H9 (cell line): ENCODE measurements at regions not wholly inside any gene's neighbourhood (a gene's known extent, or its start where the extent isn't known, plus 50 kb on each side); places are given as distances from the start of the nearest gene placed in this dataset.

ENCODE experiments used
- DNase-seq: peaks from one replicate; pipeline ENCODE4 v3.0.0-alpha.2; 2017
- H2AFZ ChIP-seq: one replicate; pipeline ENCODE4 v1.6.1; 2013; ENCODE audit warnings: mild to moderate bottlenecking, low read length, control low read depth, moderate library complexity
- H2AK5ac ChIP-seq: 2 replicates; pipeline ENCODE4 v1.6.1; 2013; ENCODE audit warnings: low read length, control low read depth, mixed read lengths; ENCODE audit not compliant: insufficient read length
- H2BK120ac ChIP-seq: one replicate; pipeline ENCODE4 v1.6.1; 2013; ENCODE audit warnings: low read depth, mild to moderate bottlenecking, low read length, control low read depth, inconsistent platforms; ENCODE audit not compliant: poor library complexity, severe bottlenecking
- H2BK12ac ChIP-seq: 2 replicates; pipeline ENCODE4 v1.6.1; 2013; ENCODE audit warnings: low read length, control low read depth, mixed read lengths, low read depth; ENCODE audit not compliant: insufficient read length
- H2BK15ac ChIP-seq: 2 replicates; pipeline ENCODE4 v1.6.1; 2013; ENCODE audit warnings: low read depth, low read length, control low read depth
- H2BK20ac ChIP-seq: one replicate; pipeline ENCODE4 v1.6.1; 2013; ENCODE audit warnings: low read depth, mild to moderate bottlenecking, low read length, control low read depth, inconsistent platforms; ENCODE audit not compliant: poor library complexity, severe bottlenecking
- H2BK5ac ChIP-seq: 2 replicates; pipeline ENCODE4 v1.6.1; 2013; ENCODE audit warnings: low read length, control low read depth, mixed read lengths; ENCODE audit not compliant: insufficient read length
- H3K14ac ChIP-seq: 2 replicates; pipeline ENCODE4 v1.6.1; 2013; ENCODE audit warnings: low read length, control low read depth; ENCODE audit not compliant: insufficient read depth
- H3K18ac ChIP-seq: 2 replicates; pipeline ENCODE4 v1.6.1; 2013; ENCODE audit warnings: low read depth, mild to moderate bottlenecking, mixed read lengths, low read length, control low read depth; ENCODE audit not compliant: insufficient read length
- H3K23ac ChIP-seq: 2 replicates; pipeline ENCODE4 v1.6.1; 2013; ENCODE audit warnings: low read length, control low read depth, mixed read lengths, low read depth; ENCODE audit not compliant: insufficient read length
- H3K23me2 ChIP-seq: 2 replicates; pipeline ENCODE4 v1.6.1; 2013; ENCODE audit warnings: low read depth, mild to moderate bottlenecking, mixed read lengths, low read length, control low read depth; ENCODE audit not compliant: insufficient read length, poor library complexity, severe bottlenecking
- H3K27ac ChIP-seq: 2 replicates; pipeline ENCODE4 v1.5.1; 2013; ENCODE audit warnings: low read length, control low read depth, mixed read lengths, low read depth; ENCODE audit not compliant: insufficient read length
- H3K27me3 ChIP-seq: 2 replicates; pipeline ENCODE4 v1.6.1; 2013; ENCODE audit warnings: low read length, control low read depth, inconsistent platforms; ENCODE audit not compliant: insufficient read depth
- H3K4ac ChIP-seq: 2 replicates; pipeline ENCODE4 v1.6.1; 2013; ENCODE audit warnings: low read depth, mild to moderate bottlenecking, control low read depth, inconsistent platforms, low read length, moderate library complexity
- H3K4me1 ChIP-seq: 2 replicates; pipeline ENCODE4 v1.6.1; 2013; ENCODE audit warnings: low read length, control low read depth, inconsistent platforms; ENCODE audit not compliant: insufficient read depth
- H3K4me2 ChIP-seq: 2 replicates; pipeline ENCODE4 v1.6.1; 2013; ENCODE audit warnings: low read length, control low read depth, mixed read lengths; ENCODE audit not compliant: insufficient read length, insufficient read depth
- H3K56ac ChIP-seq: 2 replicates; pipeline ENCODE4 v1.6.1; 2013; ENCODE audit warnings: low read depth, mild to moderate bottlenecking, mixed read lengths, low read length, control low read depth; ENCODE audit not compliant: insufficient read length
- H3K79me1 ChIP-seq: 2 replicates; pipeline ENCODE4 v1.6.1; 2013; ENCODE audit warnings: low read depth, mild to moderate bottlenecking, moderate library complexity, low read length, control low read depth, inconsistent platforms; ENCODE audit not compliant: insufficient read depth, poor library complexity, severe bottlenecking
- H3K79me2 ChIP-seq: 2 replicates; pipeline ENCODE4 v1.6.1; 2013; ENCODE audit warnings: low read length, control low read depth, inconsistent platforms; ENCODE audit not compliant: insufficient read depth
- H3K9ac ChIP-seq: 2 replicates; pipeline ENCODE4 v1.6.1; 2013; ENCODE audit warnings: low read length, control low read depth, mixed read lengths; ENCODE audit not compliant: insufficient read length; ENCODE audit errors: extremely low read depth
- H3K9me3 ChIP-seq: one replicate; pipeline ENCODE4 v1.6.1; 2013; ENCODE audit warnings: low read depth, low read length, inconsistent platforms; ENCODE audit not compliant: control insufficient read depth
- H3T11ph ChIP-seq: one replicate; pipeline ENCODE4 v1.6.1; 2013; ENCODE audit warnings: mild to moderate bottlenecking, low read length, control low read depth, inconsistent platforms
- H4K20me1 ChIP-seq: one replicate; pipeline ENCODE4 v1.6.1; 2013; ENCODE audit not compliant: control insufficient read depth, insufficient read length, insufficient read depth
- H4K5ac ChIP-seq: 2 replicates; pipeline ENCODE4 v1.6.1; 2013; ENCODE audit warnings: low read depth, mild to moderate bottlenecking, mixed read lengths, low read length, control low read depth; ENCODE audit not compliant: insufficient read length
- H4K8ac ChIP-seq: replicated peaks from 2 replicates; pipeline ENCODE4 v1.6.1; 2013; ENCODE audit warnings: low read length, control low read depth, mixed read lengths, low read depth; ENCODE audit not compliant: insufficient read length
- H4K91ac ChIP-seq: 2 replicates; pipeline ENCODE4 v1.6.1; 2013; ENCODE audit warnings: low read depth, mild to moderate bottlenecking, moderate library complexity, mixed read lengths, low read length, control low read depth; ENCODE audit not compliant: insufficient read length
- H3K27ac Mint-ChIP-seq, 3 experiments: 2 replicates in 2 of 3; 3 replicates in 1 of 3; pipeline ENCODE4 v1.8.0; 2020 to 2021; ENCODE audit warnings: mixed read lengths in 3 of 3, mild to moderate bottlenecking in 1 of 3, moderate library complexity in 1 of 3
- H3K27me3 Mint-ChIP-seq: 2 replicates; pipeline ENCODE4 v1.8.0; 2021; ENCODE audit warnings: low read depth, mild to moderate bottlenecking, moderate library complexity, mixed read lengths
- H3K36me3 Mint-ChIP-seq, 3 experiments: 2 replicates in 2 of 3; 3 replicates in 1 of 3; pipeline ENCODE4 v1.8.0; 2020 to 2021; ENCODE audit warnings: low read depth in 3 of 3, mixed read lengths in 3 of 3; ENCODE audit not compliant: insufficient read depth in 1 of 3
- H3K4me1 Mint-ChIP-seq, 2 experiments: 2 replicates each; pipeline ENCODE4 v1.8.0; 2020; ENCODE audit warnings: mixed read lengths in 2 of 2
- H3K4me3 Mint-ChIP-seq, 2 experiments: 2 replicates in 1 of 2; 3 replicates in 1 of 2; pipeline ENCODE4 v1.8.0; 2020 to 2021; ENCODE audit warnings: mild to moderate bottlenecking in 2 of 2, mixed read lengths in 2 of 2, moderate library complexity in 1 of 2
- H3K9me3 Mint-ChIP-seq, 2 experiments: 2 replicates in 1 of 2; 3 replicates in 1 of 2; pipeline ENCODE4 v1.8.0; 2020; ENCODE audit warnings: mild to moderate bottlenecking in 2 of 2, mixed read lengths in 2 of 2, moderate library complexity in 1 of 2
- WGBS: extraction: QIAGEN DNeasy Blood & Tissue Kit; methylation state at CpG from one replicate; pipeline ENCODE4 v1.1.7; 2013; ENCODE audit warnings: missing lambda C conversion rate, low lambda C conversion rate, mixed read lengths; ENCODE audit not compliant: insufficient read length; ENCODE audit errors: extremely low coverage; 5-methylcytosine and 5-hydroxymethylcytosine counted together
- TF ChIP-seq, protein P1 (sequence below): fragments of 200-600 bp; sonication (generic); conservative IDR thresholded peaks from 3 replicates; pipeline ENCODE4 v1.8.0; 2021; ENCODE audit warnings: antibody characterized with exemption, mild to moderate bottlenecking

DNA sequence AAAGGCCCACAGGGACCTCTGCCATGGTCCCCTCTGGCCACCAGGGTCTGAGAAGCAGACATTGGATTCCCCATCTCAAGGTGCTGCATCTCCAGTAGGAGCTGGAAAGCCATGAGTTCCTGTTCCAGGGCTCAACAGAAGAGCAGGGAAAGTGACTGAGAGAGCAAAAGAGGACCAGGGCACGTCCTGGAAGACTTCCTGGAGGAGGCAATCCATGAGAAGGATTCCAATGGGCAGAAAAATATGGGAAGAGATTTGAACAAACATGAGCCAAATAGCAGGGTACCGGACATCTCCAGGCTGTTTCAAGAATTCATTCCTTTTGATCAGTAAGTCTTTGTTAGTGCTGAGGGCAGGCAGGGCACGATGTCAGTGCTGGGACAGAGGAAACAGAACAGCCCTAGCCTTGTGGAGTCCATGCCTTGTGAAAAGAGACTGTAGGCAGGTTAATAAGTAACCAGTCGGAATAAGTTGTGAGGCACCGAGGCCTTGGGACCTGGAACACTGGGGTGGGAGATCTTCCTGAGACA lies 72.8 kb upstream of the TWIST2 start:
- Histone ChIP-seq H3K4me1 (no peaks in the 10 kb centered on the region), H3T11ph (no peak overlapping the region), H2BK15ac (no peak overlapping the region), H3K23me2 (no peaks in the 10 kb centered on the region), H3K4ac (no peak overlapping the region), H2BK12ac (no peak overlapping the region), H3K56ac (no peak overlapping the region), H3K9me3 (no peaks in the 10 kb centered on the region), H2BK20ac (no peak overlapping the region), H4K8ac (no peak overlapping the region), H4K5ac (no peak overlapping the region), H3K18ac (no peak overlapping the region), H2BK120ac (no peak overlapping the region), H2AK5ac (no peak overlapping the region), H3K14ac (no peak overlapping the region), H3K4me2 (no peak overlapping the region), H3K27ac (no peak overlapping the region), H3K9ac (no peak overlapping the region), H4K20me1 (no peaks in the 10 kb centered on the region), H3K27me3 (no peaks in the 10 kb centered on the region; the same call in 1 of the 2 replicates), H4K91ac (no peak overlapping the region), H3K79me2 (no peaks in the 10 kb centered on the region), H3K23ac (no peak overlapping the region), H3K79me1 (no peaks in the 10 kb centered on the region), H2BK5ac (no peak overlapping the region), H2AFZ (no peak overlapping the region)
- H3K27ac Mint-ChIP-seq, result no peak overlapping the region
- no peak overlapping the region for H3K4me3 Mint-ChIP-seq
- TF ChIP-seq, protein P1, sequence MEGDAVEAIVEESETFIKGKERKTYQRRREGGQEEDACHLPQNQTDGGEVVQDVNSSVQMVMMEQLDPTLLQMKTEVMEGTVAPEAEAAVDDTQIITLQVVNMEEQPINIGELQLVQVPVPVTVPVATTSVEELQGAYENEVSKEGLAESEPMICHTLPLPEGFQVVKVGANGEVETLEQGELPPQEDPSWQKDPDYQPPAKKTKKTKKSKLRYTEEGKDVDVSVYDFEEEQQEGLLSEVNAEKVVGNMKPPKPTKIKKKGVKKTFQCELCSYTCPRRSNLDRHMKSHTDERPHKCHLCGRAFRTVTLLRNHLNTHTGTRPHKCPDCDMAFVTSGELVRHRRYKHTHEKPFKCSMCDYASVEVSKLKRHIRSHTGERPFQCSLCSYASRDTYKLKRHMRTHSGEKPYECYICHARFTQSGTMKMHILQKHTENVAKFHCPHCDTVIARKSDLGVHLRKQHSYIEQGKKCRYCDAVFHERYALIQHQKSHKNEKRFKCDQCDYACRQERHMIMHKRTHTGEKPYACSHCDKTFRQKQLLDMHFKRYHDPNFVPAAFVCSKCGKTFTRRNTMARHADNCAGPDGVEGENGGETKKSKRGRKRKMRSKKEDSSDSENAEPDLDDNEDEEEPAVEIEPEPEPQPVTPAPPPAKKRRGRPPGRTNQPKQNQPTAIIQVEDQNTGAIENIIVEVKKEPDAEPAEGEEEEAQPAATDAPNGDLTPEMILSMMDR, result no peak
- H3K36me3 Mint-ChIP-seq, result no peaks in the 10 kb centered on the region
- H3K9me3 Mint-ChIP-seq, result peaks cover 0 to 3% of the 10 kb centered on the region in 2 experiments; a peak in 2 of 5 replicates
- H3K27me3 Mint-ChIP-seq, result peaks cover 41% of the 10 kb centered on the region
- no CpG with 5 or more reads among the region's 5 CpGs for WGBS
- H3K4me1 Mint-ChIP-seq, result peaks cover 5 to 9% of the 10 kb centered on the region in 2 experiments; a peak in 3 of 4 replicates
- no peak for DNase-seq
